HG03108 (cell line): ENCODE measurements at regions not wholly inside any gene's neighbourhood (a gene's known extent, or its start where the extent isn't known, plus 50 kb on each side); places are given as distances from the start of the nearest gene placed in this dataset.

Source experiments
- ATAC-seq: cut with Tn5 transposase; IDR thresholded peaks from one replicate; pipeline ENCODE4 v1.9.1; 2021; ENCODE audit warnings: moderate library complexity; ENCODE audit not compliant: unreplicated experiment

- no peak for ATAC-seq
Measured at GRCh38 chr20:22652681-22653588, 68.6 kb upstream of the FOXA2 start.

- ATAC-seq = no peak
Measured at GRCh38 chr20:22653658-22654642, 69.6 kb upstream of the FOXA2 start.

- no peak for ATAC-seq
Measured at GRCh38 chr20:22663528-22664025, 79.2 kb upstream of the FOXA2 start.

GRCh38 chr20:22667198-22667597, 82.8 kb upstream of the FOXA2 start:
- ATAC-seq = no peak

GRCh38 chr20:22672191-22672590, 87.8 kb upstream of the FOXA2 start:
- ATAC-seq = no peak

- no peak for ATAC-seq
Measured at GRCh38 chr20:22673467-22673866, 89.1 kb upstream of the FOXA2 start.

GRCh38 chr20:22675341-22675740, 91.0 kb upstream of the FOXA2 start:
- no peak for ATAC-seq

GRCh38 chr20:22678678-22679077, 94.3 kb upstream of the FOXA2 start:
- no peak for ATAC-seq

- ATAC-seq = no peak
Measured at GRCh38 chr20:22679197-22679596, 94.8 kb upstream of the FOXA2 start.

- ATAC-seq = no peak
Measured at GRCh38 chr20:22680031-22680740, 95.8 kb upstream of the FOXA2 start.

- no peak for ATAC-seq
Measured at GRCh38 chr20:22681591-22682248, 97.3 kb upstream of the FOXA2 start.

- no peak for ATAC-seq
Measured at GRCh38 chr20:22682381-22682780, 98.0 kb upstream of the FOXA2 start.

- ATAC-seq = peak; percentile 70
Measured at GRCh38 chr20:22684072-22684762, 99.8 kb upstream of the FOXA2 start.

- no peak for ATAC-seq
Measured at GRCh38 chr20:22684763-22685443, 100.5 kb upstream of the FOXA2 start.

- ATAC-seq = no peak
Measured at GRCh38 chr20:22686097-22686496, 101.7 kb upstream of the FOXA2 start.

GRCh38 chr20:22687676-22688349, 103.4 kb upstream of the FOXA2 start:
- ATAC-seq = no peak

GRCh38 chr20:22688485-22688884, 104.1 kb upstream of the FOXA2 start:
- no peak for ATAC-seq

GRCh38 chr20:22689266-22689665, 104.9 kb upstream of the FOXA2 start:
- ATAC-seq = no peak

- no peak for ATAC-seq
Measured at GRCh38 chr20:22690000-22690399, 105.6 kb upstream of the FOXA2 start.
